LHCN-M2 (cell line): ENCODE measurements at regions not wholly inside any gene's neighbourhood (a gene's known extent, or its start where the extent isn't known, plus 50 kb on each side); places are given as distances from the start of the nearest gene placed in this dataset.
A peak's percentile ranks its signal among the peaks of the same experiment; 100 is the strongest.
"Not testable (repeated sequence)": the region's sequence is repeated elsewhere in the genome, so short reads cannot be mapped to it uniquely, and the experiment has no call there.

Experiments used
- DNase-seq: peaks from one replicate; pipeline ENCODE4 v3.0.0-alpha.2; 2012; ENCODE audit warnings: low read depth

DNA sequence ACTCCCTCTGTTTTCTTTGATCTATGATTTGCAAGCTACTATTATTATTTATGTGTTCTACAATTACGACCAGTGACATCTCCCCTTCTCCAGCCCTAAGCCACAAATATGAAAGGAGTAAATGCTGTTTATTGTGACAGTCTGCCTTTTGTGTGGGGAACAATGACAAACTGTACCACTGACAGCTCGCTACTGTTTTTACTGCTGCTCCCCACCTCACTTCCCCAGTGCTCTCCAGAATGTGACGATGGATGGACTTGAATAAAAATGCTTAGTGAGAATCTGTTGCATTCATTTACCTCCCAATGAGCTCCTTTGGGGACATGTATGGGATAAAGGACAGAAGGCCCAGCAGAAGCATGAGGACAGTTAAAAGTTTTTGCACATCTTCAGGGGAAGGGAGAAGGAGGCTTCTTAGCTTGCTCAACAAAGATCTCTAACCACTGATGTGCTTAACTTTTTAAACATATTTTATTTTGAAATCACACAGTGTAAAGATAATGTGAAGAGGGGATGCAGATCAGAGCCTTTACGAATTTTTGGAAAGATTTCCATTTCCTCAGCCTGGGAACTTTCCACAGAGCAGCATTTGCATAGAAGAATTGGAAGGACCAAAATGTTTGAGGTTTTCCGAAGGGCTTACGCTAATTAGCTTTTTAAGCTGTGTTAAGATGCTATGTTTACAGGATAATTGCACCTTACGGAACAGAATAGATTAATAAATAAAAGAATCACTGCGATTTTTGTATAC lies 485.1 kb upstream of the TENM3 start:
- no peak for DNase-seq

DNA sequence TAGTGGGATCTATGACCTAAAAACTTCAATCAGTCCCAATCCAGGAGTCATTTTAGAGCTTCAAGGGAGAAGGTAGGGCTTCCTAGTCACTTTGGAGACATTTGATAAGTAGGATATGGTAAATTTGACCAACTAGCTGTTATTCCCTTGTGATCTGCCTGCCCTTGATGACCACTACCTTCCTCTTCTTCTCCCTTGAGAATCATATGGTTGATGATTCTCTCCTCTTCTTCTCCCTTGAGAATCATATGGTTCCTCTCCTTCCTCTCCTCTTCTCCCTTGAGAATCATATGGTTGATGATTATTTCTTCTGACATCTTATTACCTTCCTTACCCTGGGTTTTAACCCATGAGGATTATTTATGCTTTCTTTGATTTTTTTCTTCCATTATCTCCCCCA lies 482.6 kb upstream of the TENM3 start:
- no peak for DNase-seq

GRCh38 chr4:181761156-181761555 lies 482.0 kb upstream of the TENM3 start:
- no peak for DNase-seq

DNA sequence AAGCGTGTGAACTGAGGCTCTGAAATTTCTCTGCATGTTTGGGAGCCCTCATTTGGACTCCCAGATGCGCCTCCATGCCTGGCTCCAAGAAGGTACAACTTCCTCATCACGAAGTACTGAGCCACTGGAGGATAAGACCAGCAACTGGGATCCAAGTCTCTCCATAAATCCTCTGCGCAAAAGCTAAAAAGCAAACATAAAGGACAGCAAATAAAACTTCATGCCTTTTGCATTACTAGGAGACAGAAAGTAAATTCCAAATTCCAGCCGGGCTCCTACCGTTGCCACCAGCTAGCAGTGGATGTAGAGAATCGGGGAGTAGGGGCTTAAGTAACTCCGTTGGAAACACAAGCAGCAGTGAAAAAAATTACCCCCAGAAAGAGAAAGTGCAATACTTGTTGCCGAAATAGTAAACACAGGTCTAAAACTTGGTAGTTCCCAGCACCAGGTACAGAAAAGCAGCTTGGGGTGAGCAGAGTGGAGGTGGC lies 477.1 kb upstream of the TENM3 start:
- DNase-seq, result no peak

- DNase-seq, result no peak
Measured at GRCh38 chr4:181770971-181771370, 472.2 kb upstream of the TENM3 start.

GRCh38 chr4:181775298-181775697 lies 467.9 kb upstream of the TENM3 start:
- DNase-seq, result no peak

GRCh38 chr4:181776264-181777054 lies 466.7 kb upstream of the TENM3 start:
- no peak for DNase-seq

DNA sequence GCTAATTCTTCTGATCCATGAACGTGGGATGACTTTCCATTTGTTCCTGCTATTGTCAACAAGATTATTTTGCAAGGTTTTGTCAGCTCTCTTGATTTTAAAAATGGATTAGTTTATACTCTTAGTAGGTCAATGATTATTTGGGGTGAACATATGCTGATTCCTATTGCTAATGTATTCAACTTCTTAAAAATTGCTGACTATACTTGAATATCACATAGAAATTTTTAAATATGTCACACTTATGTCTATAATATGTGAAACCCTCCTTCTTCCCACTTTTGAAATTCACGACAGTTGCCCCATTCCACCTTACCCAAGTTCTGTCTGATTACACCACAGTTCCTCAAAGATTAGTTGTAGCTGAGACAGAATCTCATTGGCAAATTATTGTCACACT lies 465.7 kb upstream of the TENM3 start:
- DNase-seq, result no peak

DNA sequence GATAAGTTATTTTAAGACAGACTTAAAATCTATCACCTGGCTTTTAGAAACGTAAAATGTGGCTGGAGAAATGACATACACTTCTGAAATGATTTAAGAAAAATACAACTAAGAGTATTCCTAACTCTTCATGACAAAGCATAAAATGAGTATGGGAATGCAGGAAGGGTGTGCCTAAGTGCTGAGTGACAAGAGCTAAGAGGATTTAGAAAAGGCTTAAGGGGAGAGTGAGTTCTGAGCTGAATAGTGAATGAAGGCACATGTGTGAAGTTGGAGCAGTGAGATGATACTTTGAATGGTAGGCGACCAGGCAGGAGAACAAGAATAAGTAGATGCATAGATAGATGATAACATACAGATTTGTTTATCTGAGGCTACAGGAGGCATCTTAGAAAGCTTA lies 458.3 kb upstream of the TENM3 start:
- no peak for DNase-seq

DNA sequence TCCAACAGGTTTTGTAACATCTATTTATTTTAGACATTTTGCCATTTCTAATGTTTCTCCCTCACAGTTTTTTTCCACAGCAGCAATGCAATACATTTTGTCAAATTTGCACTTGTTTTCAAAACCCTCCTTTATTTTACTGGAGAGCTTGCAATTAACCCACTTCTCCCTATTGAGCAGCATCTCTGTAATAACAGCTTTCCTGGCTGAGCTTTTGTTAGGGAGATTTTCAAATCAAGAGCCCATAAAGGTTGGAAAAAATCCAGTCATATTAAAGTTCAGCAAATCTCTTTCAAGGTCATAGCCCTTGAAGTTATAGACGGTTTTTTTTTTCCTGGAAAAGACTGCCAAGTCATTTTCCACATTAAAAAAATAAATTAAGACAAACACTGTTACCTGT lies 450.6 kb upstream of the TENM3 start:
- DNase-seq, result no peak

DNA sequence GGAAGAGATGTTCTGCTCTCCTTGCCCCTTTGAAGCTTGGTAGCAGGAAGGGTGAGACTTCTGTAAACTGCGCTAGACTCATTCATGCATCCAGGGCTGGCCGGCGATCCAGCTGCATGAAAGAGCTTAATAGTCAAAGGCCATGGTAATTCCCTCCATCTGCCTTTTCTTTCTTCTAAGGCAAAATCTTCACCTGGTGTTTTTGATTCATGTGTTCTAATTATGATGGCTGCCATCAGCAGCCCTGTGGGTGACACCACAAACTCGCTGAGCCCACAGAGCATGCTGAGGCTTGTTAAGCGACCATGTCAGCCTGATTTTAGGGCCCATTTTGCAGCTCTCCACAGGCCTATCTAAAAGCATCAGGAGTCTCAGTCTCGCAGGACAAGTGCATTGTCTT lies 450.1 kb upstream of the TENM3 start:
- DNase-seq, result no peak

GRCh38 chr4:181796502-181796901 lies 446.7 kb upstream of the TENM3 start:
- no peak for DNase-seq

GRCh38 chr4:181798536-181798935 lies 444.7 kb upstream of the TENM3 start:
- no peak for DNase-seq

DNA sequence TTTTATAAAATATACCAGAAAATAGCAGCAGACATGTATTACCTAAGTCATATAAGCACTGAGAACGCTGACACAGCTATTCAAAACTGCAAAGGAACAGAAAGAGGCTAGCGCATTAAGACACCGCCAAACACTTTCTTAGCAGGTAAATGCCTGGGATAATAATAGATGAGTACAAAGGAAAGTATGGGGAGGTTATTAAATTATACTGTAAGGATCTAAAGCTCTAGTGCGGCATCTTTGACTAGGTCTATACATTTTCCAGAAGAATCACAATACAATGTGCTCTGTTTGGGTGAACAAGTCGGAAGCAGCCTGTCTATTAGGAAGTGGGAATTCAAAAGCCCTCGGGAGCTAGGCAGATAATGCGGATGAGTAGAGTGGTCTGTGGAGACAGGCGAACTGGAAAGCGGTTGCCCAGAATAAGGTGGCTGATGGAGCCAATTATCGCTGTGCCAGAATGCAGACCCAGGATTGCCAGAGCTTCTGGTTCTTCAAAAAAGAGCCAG lies 443.6 kb upstream of the TENM3 start:
- no peak for DNase-seq

DNA sequence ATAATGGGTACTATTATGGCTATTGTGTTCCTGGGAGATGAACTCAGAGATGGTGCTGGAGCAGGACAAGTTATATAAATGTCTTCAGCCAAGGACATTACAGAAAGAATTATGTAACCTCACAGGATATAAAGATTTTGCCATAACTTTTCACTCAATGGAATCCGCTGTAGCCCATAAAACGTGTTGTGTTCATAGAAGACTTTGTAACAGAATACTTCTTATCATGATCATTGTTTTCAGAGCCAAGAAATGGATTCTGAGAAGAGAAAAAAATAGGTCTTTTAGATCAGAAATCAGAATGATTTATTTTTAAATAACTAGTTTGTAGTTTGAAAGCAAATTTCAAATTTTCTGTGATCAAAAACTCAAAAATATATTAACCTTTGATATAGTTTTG lies 441.0 kb upstream of the TENM3 start:
- DNase-seq, result no peak

GRCh38 chr4:181807771-181808170 lies 435.4 kb upstream of the TENM3 start:
- DNase-seq, result peak; percentile 55

GRCh38 chr4:181810711-181811110 lies 432.5 kb upstream of the TENM3 start:
- no peak for DNase-seq

DNA sequence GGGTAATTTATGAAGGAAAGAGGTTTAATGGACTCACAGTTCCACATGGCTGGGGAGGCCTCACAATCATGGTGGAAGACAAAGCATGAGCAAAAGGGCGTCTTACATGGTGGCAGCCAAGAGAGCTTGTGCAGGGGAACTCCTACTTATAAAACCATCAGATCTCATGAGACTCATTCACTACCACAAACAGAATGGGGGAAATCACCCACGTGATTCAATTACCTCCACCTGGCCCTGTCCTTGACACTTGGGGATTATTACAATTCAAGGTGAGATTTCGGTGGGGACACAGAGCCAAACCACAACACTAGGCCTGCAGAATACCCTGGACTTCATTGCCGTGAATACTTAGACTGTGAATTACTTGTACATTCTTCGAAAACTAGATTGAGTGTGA lies 431.7 kb upstream of the TENM3 start:
- DNase-seq, result not testable (repeated sequence)

GRCh38 chr4:181819946-181820345 lies 423.3 kb upstream of the TENM3 start:
- DNase-seq, result peak; percentile 26

GRCh38 chr4:181820553-181820952 lies 422.6 kb upstream of the TENM3 start:
- no peak for DNase-seq

GRCh38 chr4:181821039-181822004 lies 421.9 kb upstream of the TENM3 start:
- peak; percentile 51 for DNase-seq

DNA sequence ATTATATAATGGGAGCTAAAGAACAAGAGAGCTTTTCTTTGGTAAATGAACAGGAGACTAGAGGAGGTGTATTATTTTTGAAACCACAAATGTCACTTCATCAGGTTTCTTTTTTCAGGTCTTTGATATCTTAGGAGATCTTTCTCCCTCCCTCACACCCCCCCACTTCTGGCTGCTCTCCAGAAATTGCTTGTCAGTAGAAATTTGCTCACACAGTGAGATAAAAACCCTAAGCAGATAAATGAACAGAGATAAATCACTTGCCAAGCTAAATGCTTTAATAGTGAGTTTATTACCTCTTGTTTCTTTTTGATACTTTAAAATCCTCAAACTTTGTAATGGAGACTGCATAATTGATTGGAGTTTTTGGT lies 421.2 kb upstream of the TENM3 start:
- DNase-seq, result peak; percentile 28
